Effector memory CD4-positive, alpha-beta T cell (primary cell): ENCODE measurements at regions not wholly inside any gene's neighbourhood (a gene's known extent, or its start where the extent isn't known, plus 50 kb on each side); places are given as distances from the start of the nearest gene placed in this dataset.
"Not testable (repeated sequence)": the region's sequence is repeated elsewhere in the genome, so short reads cannot be mapped to it uniquely, and the experiment has no call there.

Source experiments
- DNase-seq, 3 donors: peaks; one replicate each; pipeline ENCODE4 v3.0.0-alpha.2; 2020
- H3K27ac ChIP-seq: 2 replicates; pipeline ENCODE4 v1.7.0; 2013; ENCODE audit warnings: mild to moderate bottlenecking, low read length, moderate library complexity; ENCODE audit not compliant: insufficient read depth, poor library complexity, severe bottlenecking
- H3K27me3 ChIP-seq: replicated peaks from 2 replicates; pipeline ENCODE4 v1.7.0; 2013; ENCODE audit warnings: mild to moderate bottlenecking, low read length; ENCODE audit not compliant: insufficient read depth, control insufficient read depth, poor library complexity, severe bottlenecking
- H3K36me3 ChIP-seq: 2 replicates; pipeline ENCODE4 v1.7.0; 2013; ENCODE audit warnings: mild to moderate bottlenecking, low read length, moderate library complexity; ENCODE audit not compliant: control insufficient read depth, insufficient read depth
- H3K4me1 ChIP-seq: 2 replicates; pipeline ENCODE4 v1.7.0; 2013; ENCODE audit warnings: low read length, mild to moderate bottlenecking; ENCODE audit not compliant: control insufficient read depth, insufficient read depth, poor library complexity, severe bottlenecking
- H3K4me3 ChIP-seq: 2 replicates; pipeline ENCODE4 v1.7.0; 2013; ENCODE audit warnings: low read length, low read depth, mild to moderate bottlenecking; ENCODE audit not compliant: insufficient read depth, poor library complexity, severe bottlenecking
- H3K9me3 ChIP-seq: 2 replicates; pipeline ENCODE4 v1.7.0; 2013; ENCODE audit warnings: mild to moderate bottlenecking, low read length, moderate library complexity; ENCODE audit not compliant: control insufficient read depth

GRCh38 chr11:123325533-123325932 is 104.5 kb upstream of the GRAMD1B start:
- no peaks in the 10 kb centered on the region for H3K27me3 ChIP-seq
- DNase-seq = no peak

GRCh38 chr11:123323568-123323967 is 106.5 kb upstream of the GRAMD1B start:
- no peaks in the 10 kb centered on the region for H3K27me3 ChIP-seq
- no peak overlapping the region for H3K27ac ChIP-seq
- no peaks in the 10 kb centered on the region for H3K36me3 ChIP-seq
- no peak for DNase-seq
- H3K9me3 ChIP-seq = no peaks in the 10 kb centered on the region
- no peaks in the 10 kb centered on the region for H3K4me1 ChIP-seq
- H3K4me3 ChIP-seq = no peak overlapping the region

More at GRCh38 chr11:123325533-123325932, 104.5 kb upstream of the GRAMD1B start:
- Histone ChIP-seq H3K36me3 (no peaks in the 10 kb centered on the region), H3K27ac (no peak overlapping the region), H3K9me3 (no peaks in the 10 kb centered on the region), H3K4me1 (no peaks in the 10 kb centered on the region), H3K4me3 (no peak overlapping the region)

- Histone ChIP-seq H3K4me1 (no peaks in the 10 kb centered on the region), H3K36me3 (no peaks in the 10 kb centered on the region), H3K4me3 (no peak overlapping the region), H3K27me3 (no peaks in the 10 kb centered on the region), H3K27ac (no peak overlapping the region), H3K9me3 (no peaks in the 10 kb centered on the region)
- DNase-seq = no peak
Observed at GRCh38 chr11:123321636-123322035, 108.4 kb upstream of the GRAMD1B start.

- no peaks in the 10 kb centered on the region for H3K27me3 ChIP-seq
Observed at GRCh38 chr11:123318623-123319022, 111.4 kb upstream of the GRAMD1B start.

GRCh38 chr11:123318132-123318531 is 111.9 kb upstream of the GRAMD1B start:
- not testable (repeated sequence) for H3K36me3 ChIP-seq, H3K4me3 ChIP-seq, H3K9me3 ChIP-seq, H3K4me1 ChIP-seq, H3K27ac ChIP-seq, DNase-seq, H3K27me3 ChIP-seq

More at GRCh38 chr11:123318623-123319022, 111.4 kb upstream of the GRAMD1B start:
- H3K4me1 ChIP-seq = no peaks in the 10 kb centered on the region
- no peak overlapping the region for H3K4me3 ChIP-seq
- DNase-seq = no peak
- no peak overlapping the region for H3K27ac ChIP-seq
- no peaks in the 10 kb centered on the region for H3K9me3 ChIP-seq
- H3K36me3 ChIP-seq = no peaks in the 10 kb centered on the region

GRCh38 chr11:123316003-123316402 is 114.1 kb upstream of the GRAMD1B start:
- DNase-seq = no peak
- Histone ChIP-seq H3K27ac (no peak overlapping the region), H3K9me3 (no peaks in the 10 kb centered on the region), H3K4me1 (no peaks in the 10 kb centered on the region), H3K4me3 (no peak overlapping the region), H3K36me3 (no peaks in the 10 kb centered on the region), H3K27me3 (no peaks in the 10 kb centered on the region)

GRCh38 chr11:123314972-123315371 is 115.1 kb upstream of the GRAMD1B start:
- H3K4me1 ChIP-seq = no peaks in the 10 kb centered on the region
- DNase-seq = no peak
- H3K4me3 ChIP-seq = no peak overlapping the region
- H3K27ac ChIP-seq = no peak overlapping the region
- no peaks in the 10 kb centered on the region for H3K9me3 ChIP-seq
- H3K27me3 ChIP-seq = no peaks in the 10 kb centered on the region
- no peaks in the 10 kb centered on the region for H3K36me3 ChIP-seq

GRCh38 chr11:123313262-123313661 is 116.8 kb upstream of the GRAMD1B start:
- DNase-seq = no peak
- H3K27me3 ChIP-seq = no peaks in the 10 kb centered on the region
- no peaks in the 10 kb centered on the region for H3K4me1 ChIP-seq
- no peak overlapping the region for H3K4me3 ChIP-seq
- H3K36me3 ChIP-seq = no peaks in the 10 kb centered on the region
- H3K27ac ChIP-seq = no peak overlapping the region
- H3K9me3 ChIP-seq = no peaks in the 10 kb centered on the region

GRCh38 chr11:123308077-123308476 is 113.0 kb upstream of the CLMP start:
- H3K27ac ChIP-seq = no peak overlapping the region
- H3K4me3 ChIP-seq = no peak overlapping the region
- DNase-seq = no peak

GRCh38 chr11:123307276-123307675 is 112.2 kb upstream of the CLMP start:
- no peaks in the 10 kb centered on the region for H3K36me3 ChIP-seq
- no peaks in the 10 kb centered on the region for H3K9me3 ChIP-seq
- H3K27ac ChIP-seq = no peak overlapping the region

More at GRCh38 chr11:123308077-123308476, 113.0 kb upstream of the CLMP start:
- Histone ChIP-seq H3K36me3 (no peaks in the 10 kb centered on the region), H3K4me1 (no peaks in the 10 kb centered on the region), H3K9me3 (no peaks in the 10 kb centered on the region), H3K27me3 (no peaks in the 10 kb centered on the region)

GRCh38 chr11:123306531-123306930 is 111.5 kb upstream of the CLMP start:
- DNase-seq = no peak
- H3K9me3 ChIP-seq = no peaks in the 10 kb centered on the region
- peaks cover 7% of the 10 kb centered on the region for H3K4me1 ChIP-seq
- H3K36me3 ChIP-seq = no peaks in the 10 kb centered on the region
- H3K27me3 ChIP-seq = no peaks in the 10 kb centered on the region
- H3K27ac ChIP-seq = no peak overlapping the region
- no peak overlapping the region for H3K4me3 ChIP-seq

More at GRCh38 chr11:123307276-123307675, 112.2 kb upstream of the CLMP start:
- no peak for DNase-seq
- Histone ChIP-seq H3K4me3 (no peak overlapping the region), H3K27me3 (no peaks in the 10 kb centered on the region), H3K4me1 (peaks cover 2% of the 10 kb centered on the region)
